Keratinocyte (primary cell): ENCODE measurements at regions not wholly inside any gene's neighbourhood (a gene's known extent, or its start where the extent isn't known, plus 50 kb on each side); places are given as distances from the start of the nearest gene placed in this dataset.

Experiments used
- EZH2 ChIP-seq: IDR thresholded peaks from one replicate; pipeline ENCODE4 v1.6.1; 2012; ENCODE audit warnings: inconsistent platforms, mild to moderate bottlenecking, low read length, moderate library complexity
- TF ChIP-seq, protein P1 (sequence below), 3 experiments: IDR thresholded peaks in 1 of 3; conservative IDR thresholded peaks in 1 of 3; optimal IDR thresholded peaks in 1 of 3; 2 replicates in 2 of 3; 3 replicates in 1 of 3; pipeline versions ENCODE3 to v1.5.1; 2011; ENCODE audit warnings: low read length in 3 of 3, mild to moderate bottlenecking in 3 of 3, moderate library complexity in 2 of 3, control low read depth in 1 of 3, inconsistent platforms in 1 of 3; ENCODE audit not compliant: insufficient read depth in 2 of 3; ENCODE audit errors: extremely low read depth in 1 of 3

DNA sequence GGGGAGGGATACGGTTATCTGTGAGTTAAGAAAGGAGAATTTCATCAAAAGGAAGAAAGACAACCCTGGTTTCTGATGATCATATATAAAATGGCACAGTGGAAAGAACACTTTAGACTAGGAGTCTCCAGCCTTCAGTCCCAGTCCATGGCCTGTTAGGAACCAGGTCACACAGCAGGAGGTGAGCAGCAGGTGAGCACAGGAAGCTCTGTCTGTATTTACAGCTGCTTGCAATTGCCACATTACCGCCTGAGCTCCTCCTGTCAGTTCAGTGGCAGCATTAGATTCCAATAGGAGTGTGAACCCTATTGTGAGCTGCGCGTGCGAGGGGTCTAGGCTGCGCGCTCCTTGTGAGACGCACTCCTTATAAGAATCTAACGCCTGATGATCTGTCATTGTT lies 137.9 kb downstream of the BTG1 start:
- TF ChIP-seq, protein P1, sequence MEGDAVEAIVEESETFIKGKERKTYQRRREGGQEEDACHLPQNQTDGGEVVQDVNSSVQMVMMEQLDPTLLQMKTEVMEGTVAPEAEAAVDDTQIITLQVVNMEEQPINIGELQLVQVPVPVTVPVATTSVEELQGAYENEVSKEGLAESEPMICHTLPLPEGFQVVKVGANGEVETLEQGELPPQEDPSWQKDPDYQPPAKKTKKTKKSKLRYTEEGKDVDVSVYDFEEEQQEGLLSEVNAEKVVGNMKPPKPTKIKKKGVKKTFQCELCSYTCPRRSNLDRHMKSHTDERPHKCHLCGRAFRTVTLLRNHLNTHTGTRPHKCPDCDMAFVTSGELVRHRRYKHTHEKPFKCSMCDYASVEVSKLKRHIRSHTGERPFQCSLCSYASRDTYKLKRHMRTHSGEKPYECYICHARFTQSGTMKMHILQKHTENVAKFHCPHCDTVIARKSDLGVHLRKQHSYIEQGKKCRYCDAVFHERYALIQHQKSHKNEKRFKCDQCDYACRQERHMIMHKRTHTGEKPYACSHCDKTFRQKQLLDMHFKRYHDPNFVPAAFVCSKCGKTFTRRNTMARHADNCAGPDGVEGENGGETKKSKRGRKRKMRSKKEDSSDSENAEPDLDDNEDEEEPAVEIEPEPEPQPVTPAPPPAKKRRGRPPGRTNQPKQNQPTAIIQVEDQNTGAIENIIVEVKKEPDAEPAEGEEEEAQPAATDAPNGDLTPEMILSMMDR (optimal IDR thresholded peaks at IDR 0.05 in 1 of 3, IDR thresholded peaks at IDR 0.05 in 1 of 3, conservative IDR thresholded peaks at IDR 0.05 in 1 of 3; ENCODE audit: extremely low read depth in 1 of 3, insufficient read depth in 2 of 3, low read length in 3 of 3), result no peak
- TF ChIP-seq EZH2, result no peak
